ENCODE measurements at regions not wholly inside any gene's neighbourhood (a gene's known extent, or its start where the extent isn't known, plus 50 kb on each side); places are given as distances from the start of the nearest gene placed in this dataset.

DNA sequence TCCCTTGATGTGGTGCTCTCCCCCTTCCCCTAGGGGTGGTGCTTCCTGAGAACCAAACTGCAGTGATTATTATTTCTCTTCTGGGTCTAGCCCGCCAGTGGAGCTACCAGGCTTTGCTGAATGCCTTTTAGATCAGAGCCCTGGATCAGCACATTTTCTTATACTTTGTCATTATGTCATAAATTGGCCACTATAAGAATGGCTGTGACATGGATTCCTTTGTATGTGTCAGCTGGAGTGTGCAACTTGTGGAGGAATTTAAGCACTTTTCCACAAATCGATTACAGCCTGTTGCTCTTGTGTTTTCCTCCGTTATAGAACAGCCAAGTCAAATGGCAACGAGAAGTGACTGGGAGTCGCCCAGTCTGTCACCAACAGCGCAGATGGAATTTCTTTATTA, 273.3 kb downstream of the DUSP10 start:
- Histone ChIP-seq H3K4me3 (no peak overlapping the region), H3K4me1 (no peaks in the 10 kb centered on the region), H3K9me3 (no peaks in the 10 kb centered on the region), H3K27me3 (no peaks in the 10 kb centered on the region), H3K36me3 (no peaks in the 10 kb centered on the region), H3K27ac (no peak overlapping the region)
- TF ChIP-seq, protein P1, sequence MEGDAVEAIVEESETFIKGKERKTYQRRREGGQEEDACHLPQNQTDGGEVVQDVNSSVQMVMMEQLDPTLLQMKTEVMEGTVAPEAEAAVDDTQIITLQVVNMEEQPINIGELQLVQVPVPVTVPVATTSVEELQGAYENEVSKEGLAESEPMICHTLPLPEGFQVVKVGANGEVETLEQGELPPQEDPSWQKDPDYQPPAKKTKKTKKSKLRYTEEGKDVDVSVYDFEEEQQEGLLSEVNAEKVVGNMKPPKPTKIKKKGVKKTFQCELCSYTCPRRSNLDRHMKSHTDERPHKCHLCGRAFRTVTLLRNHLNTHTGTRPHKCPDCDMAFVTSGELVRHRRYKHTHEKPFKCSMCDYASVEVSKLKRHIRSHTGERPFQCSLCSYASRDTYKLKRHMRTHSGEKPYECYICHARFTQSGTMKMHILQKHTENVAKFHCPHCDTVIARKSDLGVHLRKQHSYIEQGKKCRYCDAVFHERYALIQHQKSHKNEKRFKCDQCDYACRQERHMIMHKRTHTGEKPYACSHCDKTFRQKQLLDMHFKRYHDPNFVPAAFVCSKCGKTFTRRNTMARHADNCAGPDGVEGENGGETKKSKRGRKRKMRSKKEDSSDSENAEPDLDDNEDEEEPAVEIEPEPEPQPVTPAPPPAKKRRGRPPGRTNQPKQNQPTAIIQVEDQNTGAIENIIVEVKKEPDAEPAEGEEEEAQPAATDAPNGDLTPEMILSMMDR (IDR thresholded peaks at IDR 0.05) = no peak
- no peak for TF ChIP-seq POLR2A (IDR thresholded peaks at IDR 0.05)
- DNase-seq = no peak

DNA sequence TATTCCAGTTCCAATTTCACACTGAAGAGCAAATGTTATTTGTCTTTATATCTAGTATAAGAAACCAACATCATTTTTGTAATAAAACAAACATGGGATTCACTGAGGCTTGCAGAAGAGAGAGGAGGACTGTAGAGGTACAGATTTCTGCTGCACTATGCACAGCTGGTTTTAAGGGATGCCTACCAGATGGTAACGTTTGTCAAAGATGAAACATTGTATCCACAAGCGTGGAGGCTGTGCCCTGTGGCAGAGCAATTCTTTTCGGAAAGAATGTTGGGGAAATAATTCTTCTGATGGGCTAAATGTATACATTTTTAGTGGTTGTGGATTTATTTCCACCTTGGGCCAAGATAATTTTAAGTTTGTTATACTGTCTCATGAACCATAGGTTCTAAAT, 272.4 kb downstream of the DUSP10 start:
- Histone ChIP-seq H3K27me3 (no peaks in the 10 kb centered on the region), H3K36me3 (no peaks in the 10 kb centered on the region), H3K27ac (no peak overlapping the region), H3K9me3 (no peaks in the 10 kb centered on the region), H3K4me3 (no peak overlapping the region), H3K4me1 (no peaks in the 10 kb centered on the region)
- no peak for DNase-seq
- TF ChIP-seq, protein P1 (IDR thresholded peaks at IDR 0.05) = no peak
- TF ChIP-seq POLR2A (IDR thresholded peaks at IDR 0.05) = no peak

DNA sequence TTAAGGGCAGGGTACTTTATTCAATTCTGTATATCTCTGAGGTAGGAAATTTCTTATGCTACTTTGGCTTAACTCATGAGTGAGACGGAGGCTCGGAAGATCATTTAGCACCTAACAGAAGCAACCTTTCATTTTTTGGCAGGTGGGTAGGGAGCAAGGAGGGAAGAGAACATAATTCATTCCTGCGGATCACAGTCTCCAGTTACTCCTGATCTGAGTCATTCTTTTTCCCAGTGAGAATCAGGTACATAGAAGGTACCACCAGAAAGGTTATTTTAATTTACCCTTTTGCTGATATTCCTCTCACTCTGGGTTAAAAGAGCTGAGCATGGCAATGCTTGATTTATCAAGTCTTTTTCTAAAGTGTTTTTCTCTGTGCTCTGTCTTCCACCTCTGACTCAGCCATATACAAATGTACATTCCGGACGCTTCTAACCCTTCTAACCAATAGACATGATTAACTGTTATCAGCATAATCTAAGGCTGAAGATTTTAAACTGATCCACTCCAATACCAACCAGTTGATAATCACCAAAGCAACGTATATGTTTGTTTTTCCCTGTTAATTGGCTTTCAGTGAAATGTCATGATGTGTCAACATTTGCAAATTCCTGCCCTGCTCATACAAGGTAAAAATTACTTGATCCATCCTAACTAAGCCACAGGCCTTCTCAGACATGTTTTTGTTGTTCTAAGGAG, 271.7 kb downstream of the DUSP10 start:
- H3K9me3 ChIP-seq = no peaks in the 10 kb centered on the region
- no peaks in the 10 kb centered on the region for H3K27me3 ChIP-seq
- no peak for DNase-seq
- H3K36me3 ChIP-seq = no peaks in the 10 kb centered on the region
- TF ChIP-seq, protein P1 (IDR thresholded peaks at IDR 0.05) = no peak
- no peak for TF ChIP-seq POLR2A (IDR thresholded peaks at IDR 0.05)
- H3K4me3 ChIP-seq = no peak overlapping the region
- H3K4me1 ChIP-seq = no peaks in the 10 kb centered on the region
- H3K27ac ChIP-seq = no peak overlapping the region

DNA sequence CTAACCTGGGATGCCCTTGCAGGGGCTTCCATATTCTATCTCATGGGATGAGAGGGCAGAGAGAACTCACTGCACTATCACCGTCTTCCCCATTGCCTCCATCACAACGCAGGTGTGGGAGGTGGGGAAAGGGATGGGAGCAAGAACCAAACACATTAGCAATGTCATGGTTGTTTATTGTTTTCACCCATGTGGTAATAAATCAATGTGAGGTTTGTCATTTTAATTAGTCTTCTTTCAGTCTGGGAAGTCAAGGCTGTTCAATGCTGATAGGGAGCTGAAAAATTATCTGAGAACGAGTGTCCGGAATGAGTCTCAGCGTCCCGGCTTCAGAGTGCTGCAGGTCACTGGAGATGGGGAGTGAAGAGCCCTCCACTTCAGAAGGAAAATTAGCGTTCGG, 268.5 kb downstream of the DUSP10 start:
- no peaks in the 10 kb centered on the region for H3K36me3 ChIP-seq
- no peak for TF ChIP-seq POLR2A (IDR thresholded peaks at IDR 0.05)
- TF ChIP-seq, protein P1 (IDR thresholded peaks at IDR 0.05) = no peak
- H3K9me3 ChIP-seq = no peaks in the 10 kb centered on the region
- H3K4me3 ChIP-seq = no peak overlapping the region
- no peak overlapping the region for H3K27ac ChIP-seq
- H3K27me3 ChIP-seq = no peaks in the 10 kb centered on the region
- no peak for DNase-seq
- no peaks in the 10 kb centered on the region for H3K4me1 ChIP-seq

DNA sequence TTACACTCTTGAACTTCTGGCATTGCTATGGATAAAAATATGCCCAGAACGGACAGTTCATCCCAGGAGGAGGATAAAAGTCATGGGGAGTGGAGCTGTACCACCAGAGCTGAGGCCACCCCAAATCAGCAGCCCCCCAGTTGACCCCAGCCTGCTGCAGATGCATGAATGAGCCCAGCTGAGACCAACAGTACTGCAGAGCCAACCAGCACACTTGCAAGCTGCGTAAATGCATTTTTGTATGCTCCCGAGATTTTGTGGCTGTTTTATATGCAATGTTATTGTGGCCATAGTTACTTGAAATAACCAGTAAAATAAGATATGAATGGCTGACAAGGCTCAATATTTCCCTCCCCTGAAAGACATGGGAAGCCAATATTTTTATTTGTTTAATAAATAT, 264.6 kb downstream of the DUSP10 start:
- H3K27ac ChIP-seq = no peak overlapping the region
- no peak overlapping the region for H3K4me3 ChIP-seq
- TF ChIP-seq, protein P1 (IDR thresholded peaks at IDR 0.05) = no peak
- TF ChIP-seq POLR2A (IDR thresholded peaks at IDR 0.05) = no peak
- no peaks in the 10 kb centered on the region for H3K9me3 ChIP-seq
- H3K36me3 ChIP-seq = no peaks in the 10 kb centered on the region
- DNase-seq = no peak
- no peaks in the 10 kb centered on the region for H3K27me3 ChIP-seq
- no peaks in the 10 kb centered on the region for H3K4me1 ChIP-seq

Data from Peyer's patch (tissue), 4 donors.